Activated gamma-delta T cell treated with Interleukin-2 at 50 U/mL for 16 hours (primary cell): ENCODE measurements at regions not wholly inside any gene's neighbourhood (a gene's known extent, or its start where the extent isn't known, plus 50 kb on each side); places are given as distances from the start of the nearest gene placed in this dataset.
"Not testable (repeated sequence)": the region's sequence is repeated elsewhere in the genome, so short reads cannot be mapped to it uniquely, and the experiment has no call there.

Source experiments
- DNase-seq: peaks from one replicate; pipeline ENCODE4 v3.0.0-alpha.2; 2020

GRCh38 chr4:111989817-111990216 is 155.4 kb upstream of the FAM241A start:
- DNase-seq = no peak

GRCh38 chr4:111991163-111991562 is 154.1 kb upstream of the FAM241A start:
- no peak for DNase-seq

GRCh38 chr4:111991797-111992196 is 153.5 kb upstream of the FAM241A start:
- DNase-seq = no peak

GRCh38 chr4:111992351-111993168 is 152.7 kb upstream of the FAM241A start:
- no peak for DNase-seq

- DNase-seq = no peak
These were observed 150.9 kb upstream of the FAM241A start for GRCh38 chr4:111994392-111994791.

- no peak for DNase-seq
These were observed 147.5 kb upstream of the FAM241A start for GRCh38 chr4:111997785-111998184.

- no peak for DNase-seq
These were observed 145.5 kb upstream of the FAM241A start for GRCh38 chr4:111999801-112000200.

GRCh38 chr4:112001041-112001440 is 144.2 kb upstream of the FAM241A start:
- DNase-seq = no peak

- DNase-seq = no peak
These were observed 143.0 kb upstream of the FAM241A start for GRCh38 chr4:112002248-112002661.

GRCh38 chr4:112003231-112003907 is 141.9 kb upstream of the FAM241A start:
- no peak for DNase-seq

GRCh38 chr4:112005027-112005426 is 140.2 kb upstream of the FAM241A start:
- DNase-seq = no peak

GRCh38 chr4:112007391-112007790 is 137.9 kb upstream of the FAM241A start:
- DNase-seq = no peak

- DNase-seq = no peak
These were observed 129.3 kb upstream of the FAM241A start for GRCh38 chr4:112015960-112016359.

GRCh38 chr4:112023402-112023950 is 121.8 kb upstream of the FAM241A start:
- DNase-seq = no peak

- DNase-seq = no peak
These were observed 119.2 kb upstream of the FAM241A start for GRCh38 chr4:112026058-112026457.

- no peak for DNase-seq
These were observed 115.5 kb upstream of the FAM241A start for GRCh38 chr4:112029771-112030171.

- DNase-seq = no peak
These were observed 113.4 kb upstream of the FAM241A start for GRCh38 chr4:112031712-112032328.

GRCh38 chr4:112036886-112037285 is 108.4 kb upstream of the FAM241A start:
- no peak for DNase-seq

GRCh38 chr4:112038861-112039260 is 106.4 kb upstream of the FAM241A start:
- no peak for DNase-seq

GRCh38 chr4:112049119-112049518 is 96.1 kb upstream of the FAM241A start:
- not testable (repeated sequence) for DNase-seq

GRCh38 chr4:112053825-112054350 is 91.4 kb upstream of the FAM241A start:
- DNase-seq = no peak

GRCh38 chr4:112055100-112055499 is 90.2 kb upstream of the FAM241A start:
- DNase-seq = no peak

GRCh38 chr4:112057470-112057869 is 87.8 kb upstream of the FAM241A start:
- no peak for DNase-seq
